ENCODE measurements at regions not wholly inside any gene's neighbourhood (a gene's known extent, or its start where the extent isn't known, plus 50 kb on each side); places are given as distances from the start of the nearest gene placed in this dataset.

GRCh38 chr11:36878737-36879136 is 280.7 kb upstream of the RAG2 start:
- no peak overlapping the region for H3K4me3 ChIP-seq (ENCODE audit: low read depth in 1 of 2, low read length in 2 of 2)
- H3K4me1 ChIP-seq (ENCODE audit: control insufficient read depth in 1 of 2, insufficient read depth in 2 of 2, low read length in 2 of 2), result no peaks in the 10 kb centered on the region
- H3K36me3 ChIP-seq (ENCODE audit: control insufficient read depth in 1 of 2, insufficient read depth in 2 of 2, low read length in 2 of 2), result no peaks in the 10 kb centered on the region
- H3K27me3 ChIP-seq (ENCODE audit: low read depth, low read length), result no peaks in the 10 kb centered on the region
- no peak overlapping the region for H3K27ac ChIP-seq (ENCODE audit: low read length)
- H3K9me3 ChIP-seq (ENCODE audit: control insufficient read depth in 1 of 2, low read length in 2 of 2), result no peaks in the 10 kb centered on the region

DNA sequence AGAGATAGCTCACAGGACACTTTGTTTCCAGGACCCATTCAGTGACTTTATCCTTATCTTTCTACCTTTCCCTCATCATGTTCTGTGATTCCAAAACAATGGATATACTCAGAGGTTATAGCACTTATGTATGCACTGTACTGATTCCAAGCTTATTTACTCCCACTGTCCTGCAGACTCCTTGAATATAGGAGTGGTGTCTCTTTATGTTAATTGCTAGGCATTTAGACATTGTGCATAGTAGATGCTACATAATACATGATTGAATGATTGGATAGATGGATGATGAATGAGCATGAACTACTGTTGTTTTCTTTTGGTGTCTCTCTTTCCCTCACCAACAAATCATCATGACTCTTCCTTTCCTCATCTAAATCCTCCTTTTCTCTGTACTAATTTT is 279.1 kb upstream of the RAG2 start:
- Histone ChIP-seq H3K4me1 (ENCODE audit: control insufficient read depth in 1 of 2, insufficient read depth in 2 of 2, low read length in 2 of 2) (no peaks in the 10 kb centered on the region), H3K9me3 (ENCODE audit: control insufficient read depth in 1 of 2, low read length in 2 of 2) (no peaks in the 10 kb centered on the region), H3K36me3 (ENCODE audit: control insufficient read depth in 1 of 2, insufficient read depth in 2 of 2, low read length in 2 of 2) (no peaks in the 10 kb centered on the region), H3K27ac (ENCODE audit: low read length) (no peak overlapping the region), H3K27me3 (ENCODE audit: low read depth, low read length) (no peaks in the 10 kb centered on the region), H3K4me3 (ENCODE audit: low read depth in 1 of 2, low read length in 2 of 2) (no peak overlapping the region)

DNA sequence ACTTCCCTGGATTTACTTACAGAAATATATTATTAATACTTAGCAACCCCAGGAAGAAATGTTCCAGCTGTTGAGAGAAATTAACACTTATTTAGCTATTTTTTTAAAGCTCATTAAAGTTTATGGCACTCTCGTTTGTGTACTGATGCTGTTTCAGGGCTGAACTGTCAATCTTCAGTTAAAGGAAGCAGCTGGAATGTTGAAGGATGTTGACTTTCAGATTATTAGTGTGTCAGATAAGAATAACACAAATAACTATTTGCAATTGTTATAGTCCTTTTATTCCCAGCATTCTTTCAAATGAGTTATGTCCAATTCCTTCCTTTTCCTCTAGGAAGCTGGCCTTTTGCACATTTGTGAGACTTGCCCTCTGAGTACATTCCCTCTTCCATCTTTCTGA is 278.2 kb upstream of the RAG2 start:
- Histone ChIP-seq H3K36me3 (ENCODE audit: control insufficient read depth in 1 of 2, insufficient read depth in 2 of 2, low read length in 2 of 2) (no peaks in the 10 kb centered on the region), H3K27me3 (ENCODE audit: low read depth, low read length) (no peaks in the 10 kb centered on the region), H3K4me3 (ENCODE audit: low read depth in 1 of 2, low read length in 2 of 2) (no peak overlapping the region), H3K9me3 (ENCODE audit: control insufficient read depth in 1 of 2, low read length in 2 of 2) (no peaks in the 10 kb centered on the region), H3K27ac (ENCODE audit: low read length) (no peak overlapping the region), H3K4me1 (ENCODE audit: control insufficient read depth in 1 of 2, insufficient read depth in 2 of 2, low read length in 2 of 2) (no peaks in the 10 kb centered on the region)

DNA sequence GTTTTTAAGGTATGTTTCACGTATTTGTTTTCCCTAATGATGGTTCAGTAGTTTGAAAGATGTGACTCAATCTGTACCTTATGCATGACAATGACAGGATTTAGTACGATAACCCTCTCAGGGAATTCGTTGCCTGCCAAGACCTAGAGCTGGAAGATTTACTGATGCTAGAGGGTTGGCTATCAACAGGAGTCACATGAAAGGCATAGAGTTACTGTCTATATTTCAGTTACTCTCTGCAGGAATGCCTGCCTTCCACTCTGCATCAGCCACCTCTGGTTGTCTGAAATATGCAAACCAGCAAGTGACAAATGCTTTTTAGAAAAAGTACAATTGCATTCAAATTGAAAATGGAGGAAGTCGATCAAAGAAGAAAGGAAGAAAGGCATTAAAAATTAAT is 276.3 kb upstream of the RAG2 start:
- Histone ChIP-seq H3K36me3 (ENCODE audit: control insufficient read depth in 1 of 2, insufficient read depth in 2 of 2, low read length in 2 of 2) (no peaks in the 10 kb centered on the region), H3K27ac (ENCODE audit: low read length) (no peak overlapping the region), H3K9me3 (ENCODE audit: control insufficient read depth in 1 of 2, low read length in 2 of 2) (no peaks in the 10 kb centered on the region), H3K4me3 (ENCODE audit: low read depth in 1 of 2, low read length in 2 of 2) (no peak overlapping the region), H3K27me3 (ENCODE audit: low read depth, low read length) (no peaks in the 10 kb centered on the region), H3K4me1 (ENCODE audit: control insufficient read depth in 1 of 2, insufficient read depth in 2 of 2, low read length in 2 of 2) (no peaks in the 10 kb centered on the region)

DNA sequence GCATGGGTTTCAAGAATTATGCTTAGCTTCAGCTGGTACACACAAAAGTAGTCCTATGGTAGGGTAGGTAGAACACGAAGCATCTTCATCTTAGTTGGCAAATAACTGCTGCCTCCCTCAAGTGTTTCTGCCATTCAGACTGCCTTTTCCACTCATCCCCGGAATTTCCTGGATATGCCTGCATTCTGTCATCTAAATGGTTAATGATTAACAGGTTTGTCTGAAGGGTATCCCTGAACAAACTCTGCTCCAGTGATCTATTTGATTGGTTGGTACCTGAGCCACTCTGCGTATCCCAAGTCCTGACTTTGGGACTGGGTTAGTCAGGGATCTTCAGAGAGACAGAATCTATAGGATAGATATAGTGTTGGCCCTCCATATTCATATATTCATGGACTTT is 272.3 kb upstream of the RAG2 start:
- H3K4me3 ChIP-seq (ENCODE audit: low read depth in 1 of 2, low read length in 2 of 2), result no peak overlapping the region
- no peaks in the 10 kb centered on the region for H3K9me3 ChIP-seq (ENCODE audit: control insufficient read depth in 1 of 2, low read length in 2 of 2)
- H3K27me3 ChIP-seq (ENCODE audit: low read depth, low read length), result no peaks in the 10 kb centered on the region
- H3K36me3 ChIP-seq (ENCODE audit: control insufficient read depth in 1 of 2, insufficient read depth in 2 of 2, low read length in 2 of 2), result no peaks in the 10 kb centered on the region
- H3K4me1 ChIP-seq (ENCODE audit: control insufficient read depth in 1 of 2, insufficient read depth in 2 of 2, low read length in 2 of 2), result no peaks in the 10 kb centered on the region
- H3K27ac ChIP-seq (ENCODE audit: low read length), result no peak overlapping the region

DNA sequence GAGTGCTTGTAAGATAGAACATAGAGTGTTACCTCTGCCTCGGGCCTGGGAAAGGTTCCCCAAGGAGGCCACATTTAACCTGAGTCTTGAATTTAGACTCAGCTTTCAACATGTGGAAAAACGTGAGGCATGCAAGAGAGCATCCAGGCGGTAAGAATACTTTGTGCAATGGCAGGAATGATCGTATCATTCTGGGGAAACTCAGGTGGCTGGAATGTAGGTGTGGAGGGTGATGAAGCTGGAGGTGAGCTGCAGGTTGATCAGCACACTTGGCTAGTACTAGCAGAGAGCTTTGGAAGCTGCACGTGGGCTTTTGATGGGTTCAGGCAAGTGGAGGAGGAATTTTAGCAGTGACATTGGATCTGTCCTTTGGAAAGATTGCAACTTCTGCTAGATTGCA is 270.3 kb upstream of the RAG2 start:
- Histone ChIP-seq H3K36me3 (ENCODE audit: control insufficient read depth in 1 of 2, insufficient read depth in 2 of 2, low read length in 2 of 2) (no peaks in the 10 kb centered on the region), H3K9me3 (ENCODE audit: control insufficient read depth in 1 of 2, low read length in 2 of 2) (no peaks in the 10 kb centered on the region), H3K27me3 (ENCODE audit: low read depth, low read length) (no peaks in the 10 kb centered on the region), H3K27ac (ENCODE audit: low read length) (no peak overlapping the region), H3K4me3 (ENCODE audit: low read depth in 1 of 2, low read length in 2 of 2) (no peak overlapping the region), H3K4me1 (ENCODE audit: control insufficient read depth in 1 of 2, insufficient read depth in 2 of 2, low read length in 2 of 2) (no peaks in the 10 kb centered on the region)

GRCh38 chr11:36865846-36866245 is 267.8 kb upstream of the RAG2 start:
- Histone ChIP-seq H3K27me3 (ENCODE audit: low read depth, low read length) (no peaks in the 10 kb centered on the region), H3K9me3 (ENCODE audit: control insufficient read depth in 1 of 2, low read length in 2 of 2) (no peaks in the 10 kb centered on the region), H3K27ac (ENCODE audit: low read length) (no peak overlapping the region), H3K36me3 (ENCODE audit: control insufficient read depth in 1 of 2, insufficient read depth in 2 of 2, low read length in 2 of 2) (no peaks in the 10 kb centered on the region), H3K4me3 (ENCODE audit: low read depth in 1 of 2, low read length in 2 of 2) (no peak overlapping the region), H3K4me1 (ENCODE audit: control insufficient read depth in 1 of 2, insufficient read depth in 2 of 2, low read length in 2 of 2) (no peaks in the 10 kb centered on the region)

DNA sequence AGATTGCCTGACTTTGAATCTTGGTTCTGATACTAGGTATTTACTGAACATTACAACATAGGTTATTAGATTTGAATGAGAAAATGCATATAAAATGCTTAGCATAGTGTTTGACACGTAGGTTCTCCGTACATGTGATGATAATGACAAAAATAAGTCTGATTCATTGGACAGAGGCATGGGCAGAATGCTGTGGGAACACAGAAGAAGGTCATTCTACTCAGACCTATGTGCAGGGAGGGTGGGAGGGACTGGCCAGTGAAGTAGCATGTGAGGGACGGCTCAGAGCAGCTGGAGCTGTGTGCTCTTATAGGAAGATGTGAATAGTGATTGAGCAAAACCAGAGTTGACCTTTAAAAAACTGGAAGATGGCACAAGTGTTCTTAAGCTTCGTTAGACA is 256.8 kb upstream of the RAG2 start:
- no peaks in the 10 kb centered on the region for H3K36me3 ChIP-seq (ENCODE audit: control insufficient read depth in 1 of 2, insufficient read depth in 2 of 2, low read length in 2 of 2)
- no peak overlapping the region for H3K27ac ChIP-seq (ENCODE audit: low read length)
- H3K4me1 ChIP-seq (ENCODE audit: control insufficient read depth in 1 of 2, insufficient read depth in 2 of 2, low read length in 2 of 2), result no peaks in the 10 kb centered on the region
- H3K27me3 ChIP-seq (ENCODE audit: low read depth, low read length), result no peaks in the 10 kb centered on the region
- H3K9me3 ChIP-seq (ENCODE audit: control insufficient read depth in 1 of 2, low read length in 2 of 2), result no peaks in the 10 kb centered on the region
- no peak overlapping the region for H3K4me3 ChIP-seq (ENCODE audit: low read depth in 1 of 2, low read length in 2 of 2)

GRCh38 chr11:36848660-36849059 is 250.6 kb upstream of the RAG2 start:
- H3K36me3 ChIP-seq (ENCODE audit: control insufficient read depth in 1 of 2, insufficient read depth in 2 of 2, low read length in 2 of 2), result no peaks in the 10 kb centered on the region
- no peaks in the 10 kb centered on the region for H3K9me3 ChIP-seq (ENCODE audit: control insufficient read depth in 1 of 2, low read length in 2 of 2)
- no peaks in the 10 kb centered on the region for H3K4me1 ChIP-seq (ENCODE audit: control insufficient read depth in 1 of 2, insufficient read depth in 2 of 2, low read length in 2 of 2)
- H3K27me3 ChIP-seq (ENCODE audit: low read depth, low read length), result no peaks in the 10 kb centered on the region
- H3K4me3 ChIP-seq (ENCODE audit: low read depth in 1 of 2, low read length in 2 of 2), result no peak overlapping the region
- H3K27ac ChIP-seq (ENCODE audit: low read length), result no peak overlapping the region

- H3K36me3 ChIP-seq (ENCODE audit: control insufficient read depth in 1 of 2, insufficient read depth in 2 of 2, low read length in 2 of 2), result no peaks in the 10 kb centered on the region
- H3K27ac ChIP-seq (ENCODE audit: low read length), result no peak overlapping the region
- no peak overlapping the region for H3K4me3 ChIP-seq (ENCODE audit: low read depth in 1 of 2, low read length in 2 of 2)
- H3K27me3 ChIP-seq (ENCODE audit: low read depth, low read length), result no peaks in the 10 kb centered on the region
- no peaks in the 10 kb centered on the region for H3K4me1 ChIP-seq (ENCODE audit: control insufficient read depth in 1 of 2, insufficient read depth in 2 of 2, low read length in 2 of 2)
- H3K9me3 ChIP-seq (ENCODE audit: control insufficient read depth in 1 of 2, low read length in 2 of 2), result no peaks in the 10 kb centered on the region
Measured at GRCh38 chr11:36840378-36840777, 242.3 kb upstream of the RAG2 start.

- H3K4me1 ChIP-seq (ENCODE audit: control insufficient read depth in 1 of 2, insufficient read depth in 2 of 2, low read length in 2 of 2), result no peaks in the 10 kb centered on the region
- H3K27ac ChIP-seq (ENCODE audit: low read length), result no peak overlapping the region
- no peaks in the 10 kb centered on the region for H3K36me3 ChIP-seq (ENCODE audit: control insufficient read depth in 1 of 2, insufficient read depth in 2 of 2, low read length in 2 of 2)
- H3K27me3 ChIP-seq (ENCODE audit: low read depth, low read length), result no peaks in the 10 kb centered on the region
- no peaks in the 10 kb centered on the region for H3K9me3 ChIP-seq (ENCODE audit: control insufficient read depth in 1 of 2, low read length in 2 of 2)
- H3K4me3 ChIP-seq (ENCODE audit: low read depth in 1 of 2, low read length in 2 of 2), result no peak overlapping the region
Measured at GRCh38 chr11:36837831-36838437, 239.9 kb upstream of the RAG2 start.

GRCh38 chr11:36825251-36825650 is 227.2 kb upstream of the RAG2 start:
- H3K9me3 ChIP-seq (ENCODE audit: control insufficient read depth in 1 of 2, low read length in 2 of 2), result no peaks in the 10 kb centered on the region
- no peak overlapping the region for H3K4me3 ChIP-seq (ENCODE audit: low read depth in 1 of 2, low read length in 2 of 2)
- no peak overlapping the region for H3K27ac ChIP-seq (ENCODE audit: low read length)
- H3K27me3 ChIP-seq (ENCODE audit: low read depth, low read length), result no peaks in the 10 kb centered on the region
- no peaks in the 10 kb centered on the region for H3K4me1 ChIP-seq (ENCODE audit: control insufficient read depth in 1 of 2, insufficient read depth in 2 of 2, low read length in 2 of 2)
- no peaks in the 10 kb centered on the region for H3K36me3 ChIP-seq (ENCODE audit: control insufficient read depth in 1 of 2, insufficient read depth in 2 of 2, low read length in 2 of 2)
